ENCODE measurements at regions not wholly inside any gene's neighbourhood (a gene's known extent, or its start where the extent isn't known, plus 50 kb on each side); places are given as distances from the start of the nearest gene placed in this dataset.

DNA sequence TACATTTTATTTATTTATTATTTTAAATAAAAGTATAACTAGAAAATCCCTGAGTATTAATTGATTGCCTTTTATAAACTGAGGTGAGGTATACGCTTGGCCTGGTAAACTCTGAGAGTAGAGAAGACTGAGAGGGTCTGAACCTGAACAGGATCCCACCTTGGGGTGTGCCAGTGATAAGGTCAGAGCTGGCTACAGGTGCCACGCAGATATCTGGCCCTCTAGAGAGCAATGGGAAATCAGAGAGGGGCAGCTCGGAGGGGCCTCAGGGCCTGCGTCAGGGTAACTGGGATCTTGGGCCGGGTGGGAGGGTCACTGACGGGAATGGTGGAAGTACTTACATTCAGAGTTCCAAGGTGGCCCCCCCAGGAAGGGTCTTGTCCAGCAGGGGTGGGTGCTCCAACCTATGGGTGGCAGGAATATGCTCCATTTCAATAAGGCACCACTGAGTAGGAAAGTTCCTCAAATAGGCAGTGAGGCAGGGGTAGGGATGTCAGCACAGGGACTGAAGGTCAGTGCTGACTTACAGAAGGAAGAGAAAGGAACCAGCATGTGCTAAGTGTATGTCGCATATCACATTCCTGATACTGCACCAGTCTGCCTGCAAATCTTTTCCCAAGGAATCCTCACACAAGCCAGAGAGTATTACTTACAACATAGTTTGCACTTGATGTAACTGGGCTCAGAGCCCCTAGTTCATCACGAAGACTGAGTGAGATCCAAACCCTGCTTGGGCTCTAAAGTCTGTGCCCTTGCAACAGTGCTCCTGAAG, 706.0 kb upstream of the RAB6C start:
- H3K4me1 ChIP-seq (ENCODE audit: control insufficient read depth in 2 of 2, insufficient read depth in 2 of 2, low read length in 2 of 2): no peaks in the 10 kb centered on the region
- WGBS: 98% methylated on average over 8 of the region's 8 CpGs
- H3K27me3 ChIP-seq (ENCODE audit: control insufficient read depth in 2 of 2, insufficient read depth in 1 of 2, low read length in 1 of 2): no peaks in the 10 kb centered on the region
- DNase-seq (ENCODE audit: low read depth in 6 of 9, low spot score in 9 of 9): no peak
- H3K36me3 ChIP-seq (ENCODE audit: control insufficient read depth in 2 of 2, insufficient read depth in 2 of 2, low read length in 1 of 2): no peaks in the 10 kb centered on the region
- H3K27ac ChIP-seq (ENCODE audit: low read depth in 1 of 2, low read length in 1 of 2): no peak overlapping the region
- no peaks in the 10 kb centered on the region for H3K9me3 ChIP-seq (ENCODE audit: control insufficient read depth in 2 of 2, insufficient read depth in 1 of 2, low read length in 1 of 2)
- no peak overlapping the region for H3K4me3 ChIP-seq (ENCODE audit: low read length in 2 of 2)

DNA sequence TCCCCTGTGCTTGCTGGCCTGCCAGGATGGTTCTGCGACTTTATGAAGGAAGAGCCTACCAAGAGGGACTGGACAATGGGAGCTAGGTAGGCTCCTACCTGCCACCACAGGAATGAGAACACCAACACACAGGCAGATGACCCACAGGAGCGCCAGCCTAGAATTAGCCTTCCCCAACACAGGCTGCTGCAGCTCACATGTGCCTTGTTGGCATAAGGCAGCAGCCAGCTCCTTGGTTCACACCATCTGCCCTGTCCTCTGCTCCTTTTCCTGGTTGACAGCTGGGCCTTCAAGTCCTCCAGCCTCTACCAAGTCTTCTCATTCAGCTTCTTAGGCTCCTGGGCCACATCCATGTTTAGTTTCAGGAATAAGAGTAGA, 705.4 kb upstream of the RAB6C start:
- Histone ChIP-seq H3K4me3 (ENCODE audit: low read length in 2 of 2) (no peak overlapping the region), H3K4me1 (ENCODE audit: control insufficient read depth in 2 of 2, insufficient read depth in 2 of 2, low read length in 2 of 2) (no peaks in the 10 kb centered on the region), H3K27ac (ENCODE audit: low read depth in 1 of 2, low read length in 1 of 2) (no peak overlapping the region), H3K27me3 (ENCODE audit: control insufficient read depth in 2 of 2, insufficient read depth in 1 of 2, low read length in 1 of 2) (no peaks in the 10 kb centered on the region), H3K9me3 (ENCODE audit: control insufficient read depth in 2 of 2, insufficient read depth in 1 of 2, low read length in 1 of 2) (no peaks in the 10 kb centered on the region), H3K36me3 (ENCODE audit: control insufficient read depth in 2 of 2, insufficient read depth in 2 of 2, low read length in 1 of 2) (no peaks in the 10 kb centered on the region)
- 99% methylated on average over 2 of the region's 2 CpGs for WGBS
- DNase-seq (ENCODE audit: low read depth in 6 of 9, low spot score in 9 of 9): no peak

DNA sequence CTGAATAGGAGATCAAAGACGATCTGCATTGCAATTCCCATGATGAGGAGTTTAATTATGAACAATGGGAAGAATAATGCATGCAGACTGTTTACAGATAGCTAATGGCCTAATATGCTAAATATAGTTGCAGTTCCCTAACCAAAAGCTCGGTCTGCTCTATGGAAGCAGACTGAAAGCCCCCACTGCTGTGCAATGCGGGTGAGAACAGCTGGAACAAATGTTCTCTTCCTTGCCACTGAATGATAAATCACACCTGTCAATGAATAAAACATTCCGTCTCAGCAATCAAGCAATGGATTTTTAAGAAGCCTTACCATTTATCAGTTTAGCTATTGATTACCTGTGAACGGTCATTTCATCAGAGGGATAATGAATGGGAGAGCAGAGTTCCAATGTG, 704.5 kb upstream of the RAB6C start:
- Histone ChIP-seq H3K36me3 (ENCODE audit: control insufficient read depth in 2 of 2, insufficient read depth in 2 of 2, low read length in 1 of 2) (no peaks in the 10 kb centered on the region), H3K27ac (ENCODE audit: low read depth in 1 of 2, low read length in 1 of 2) (no peak overlapping the region), H3K27me3 (ENCODE audit: control insufficient read depth in 2 of 2, insufficient read depth in 1 of 2, low read length in 1 of 2) (no peaks in the 10 kb centered on the region), H3K4me3 (ENCODE audit: low read length in 2 of 2) (no peak overlapping the region), H3K4me1 (ENCODE audit: control insufficient read depth in 2 of 2, insufficient read depth in 2 of 2, low read length in 2 of 2) (no peaks in the 10 kb centered on the region), H3K9me3 (ENCODE audit: control insufficient read depth in 2 of 2, insufficient read depth in 1 of 2, low read length in 1 of 2) (no peaks in the 10 kb centered on the region)
- WGBS: 86% methylated on average over 5 of the region's 5 CpGs
- no peak for DNase-seq (ENCODE audit: low read depth in 6 of 9, low spot score in 9 of 9)

DNA sequence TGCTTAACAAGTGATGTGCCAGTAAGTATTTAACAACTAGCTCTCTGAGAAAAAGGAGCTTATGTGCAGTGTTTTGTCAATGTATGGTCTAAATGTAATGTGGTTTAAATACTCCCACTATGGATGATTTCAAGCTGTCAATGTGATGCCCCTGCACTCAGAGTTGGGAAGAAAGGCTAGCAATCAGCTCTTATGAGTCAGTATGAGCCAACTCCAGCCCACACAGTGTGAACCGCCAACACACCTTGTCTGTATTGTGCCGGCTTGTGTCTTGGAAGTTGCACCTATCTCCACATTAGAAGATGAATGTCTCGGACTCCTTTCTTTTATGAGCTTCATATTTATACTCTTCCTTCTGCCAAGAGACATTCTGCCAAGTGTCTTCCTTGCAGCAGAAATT, 703.8 kb upstream of the RAB6C start:
- no peak for DNase-seq (ENCODE audit: low read depth in 6 of 9, low spot score in 9 of 9)
- no peak overlapping the region for H3K27ac ChIP-seq (ENCODE audit: low read depth in 1 of 2, low read length in 1 of 2)
- no peaks in the 10 kb centered on the region for H3K27me3 ChIP-seq (ENCODE audit: control insufficient read depth in 2 of 2, insufficient read depth in 1 of 2, low read length in 1 of 2)
- H3K9me3 ChIP-seq (ENCODE audit: control insufficient read depth in 2 of 2, insufficient read depth in 1 of 2, low read length in 1 of 2): no peaks in the 10 kb centered on the region
- no peaks in the 10 kb centered on the region for H3K4me1 ChIP-seq (ENCODE audit: control insufficient read depth in 2 of 2, insufficient read depth in 2 of 2, low read length in 2 of 2)
- H3K4me3 ChIP-seq (ENCODE audit: low read length in 2 of 2): no peak overlapping the region
- H3K36me3 ChIP-seq (ENCODE audit: control insufficient read depth in 2 of 2, insufficient read depth in 2 of 2, low read length in 1 of 2): no peaks in the 10 kb centered on the region
- WGBS: 97% methylated on average over 3 of the region's 3 CpGs

DNA sequence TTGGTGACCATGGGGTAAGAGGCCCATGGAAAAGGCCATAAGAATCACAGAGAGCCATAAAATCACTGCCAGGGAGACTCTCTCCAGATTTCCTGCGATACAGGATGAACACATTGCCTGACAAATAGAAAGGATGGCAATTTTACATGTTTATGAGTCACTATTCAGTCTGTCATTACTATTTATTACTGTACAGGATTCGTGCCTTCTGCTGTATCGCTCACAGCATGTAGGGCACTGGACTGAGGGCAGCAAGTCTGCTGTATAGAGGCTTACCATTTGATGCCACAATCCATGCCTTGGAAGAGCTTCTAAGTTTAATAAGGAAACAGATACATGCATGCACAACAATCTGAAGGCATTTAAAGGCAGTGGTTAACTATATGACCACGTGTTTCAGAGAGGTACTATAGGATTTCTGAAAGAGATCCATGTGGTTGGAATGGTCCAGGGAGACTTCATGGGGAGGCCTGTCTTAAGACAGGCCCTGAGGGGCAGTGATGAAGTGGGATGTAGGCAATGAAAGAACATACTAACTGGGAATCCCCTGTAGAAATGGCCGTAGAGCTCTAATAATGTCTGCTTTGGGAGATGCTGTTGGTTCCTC, 702.4 kb upstream of the RAB6C start:
- Histone ChIP-seq H3K4me1 (ENCODE audit: control insufficient read depth in 2 of 2, insufficient read depth in 2 of 2, low read length in 2 of 2) (no peaks in the 10 kb centered on the region), H3K27me3 (ENCODE audit: control insufficient read depth in 2 of 2, insufficient read depth in 1 of 2, low read length in 1 of 2) (no peaks in the 10 kb centered on the region), H3K9me3 (ENCODE audit: control insufficient read depth in 2 of 2, insufficient read depth in 1 of 2, low read length in 1 of 2) (no peaks in the 10 kb centered on the region), H3K27ac (ENCODE audit: low read depth in 1 of 2, low read length in 1 of 2) (no peak overlapping the region), H3K4me3 (ENCODE audit: low read length in 2 of 2) (no peak overlapping the region), H3K36me3 (ENCODE audit: control insufficient read depth in 2 of 2, insufficient read depth in 2 of 2, low read length in 1 of 2) (no peaks in the 10 kb centered on the region)
- no peak for DNase-seq (ENCODE audit: low read depth in 6 of 9, low spot score in 9 of 9)
- WGBS: 88% methylated on average over 5 of the region's 5 CpGs

DNA sequence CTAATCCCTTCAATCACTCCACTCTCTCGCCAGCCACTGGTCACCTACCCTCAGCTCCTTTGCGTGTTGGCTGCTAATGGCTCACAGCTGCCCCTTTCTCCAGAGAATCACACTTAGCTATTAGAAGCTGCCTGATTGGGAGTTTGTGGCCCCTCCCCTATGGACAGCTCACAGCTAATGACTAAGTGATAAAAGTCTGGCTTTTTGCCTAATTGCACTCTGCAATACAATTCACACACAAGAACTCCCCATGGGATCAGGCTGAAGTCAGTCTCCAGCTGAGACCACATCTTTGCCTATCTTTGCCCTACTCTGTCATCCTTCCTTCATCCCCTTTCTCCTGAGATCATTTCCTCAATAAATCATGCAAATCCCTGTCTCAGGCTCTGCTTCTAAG, 701.9 kb upstream of the RAB6C start:
- WGBS: 77% methylated on average over 2 of the region's 2 CpGs

DNA sequence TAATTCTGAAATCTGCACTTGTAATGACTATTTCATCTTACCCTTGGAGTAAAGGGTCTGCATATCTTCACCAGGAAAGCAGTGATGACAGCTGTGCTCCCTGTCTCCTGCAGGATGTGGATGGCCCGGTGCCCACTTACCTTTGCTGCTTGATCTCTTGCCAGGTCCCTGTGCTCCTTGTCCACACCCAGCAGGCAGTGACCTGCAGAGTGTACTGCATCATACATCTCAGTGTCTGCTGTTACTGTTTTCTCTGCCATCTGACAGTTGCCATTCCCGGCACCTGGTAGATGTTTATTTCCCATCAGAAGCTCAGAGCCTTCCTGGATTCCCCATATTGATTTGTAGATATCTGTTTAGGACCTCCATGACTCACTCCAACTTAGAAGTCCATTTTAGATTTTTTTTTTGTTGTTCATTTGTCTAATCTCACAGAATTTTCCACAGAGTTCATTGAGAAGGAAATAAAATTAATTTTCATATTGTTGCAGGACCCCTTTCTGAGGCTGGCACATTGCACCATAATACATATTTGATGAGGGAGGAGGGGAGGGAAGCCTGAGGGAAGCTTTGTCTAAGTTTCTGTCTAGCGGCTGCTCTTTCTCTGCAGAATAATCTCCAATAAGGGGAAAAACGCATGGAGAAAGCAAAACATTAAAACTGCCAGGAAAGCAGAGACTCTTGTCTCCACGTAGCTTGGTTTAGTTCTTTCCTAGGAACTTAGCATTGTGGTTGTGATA, 697.5 kb upstream of the RAB6C start:
- H3K27ac ChIP-seq (ENCODE audit: low read depth in 1 of 2, low read length in 1 of 2): no peak overlapping the region
- no peak overlapping the region for H3K4me3 ChIP-seq (ENCODE audit: low read length in 2 of 2)
- H3K36me3 ChIP-seq (ENCODE audit: control insufficient read depth in 2 of 2, insufficient read depth in 2 of 2, low read length in 1 of 2): no peaks in the 10 kb centered on the region
- no peaks in the 10 kb centered on the region for H3K4me1 ChIP-seq (ENCODE audit: control insufficient read depth in 2 of 2, insufficient read depth in 2 of 2, low read length in 2 of 2)
- WGBS: 92% methylated on average over 5 of the region's 5 CpGs
- H3K27me3 ChIP-seq (ENCODE audit: control insufficient read depth in 2 of 2, insufficient read depth in 1 of 2, low read length in 1 of 2): no peaks in the 10 kb centered on the region
- H3K9me3 ChIP-seq (ENCODE audit: control insufficient read depth in 2 of 2, insufficient read depth in 1 of 2, low read length in 1 of 2): no peaks in the 10 kb centered on the region
- DNase-seq (ENCODE audit: low read depth in 6 of 9, low spot score in 9 of 9): no peak

More for the DNA sequence above, 701.9 kb upstream of the RAB6C start:
- Histone ChIP-seq H3K27ac (ENCODE audit: low read depth in 1 of 2, low read length in 1 of 2) (no peak overlapping the region), H3K9me3 (ENCODE audit: control insufficient read depth in 2 of 2, insufficient read depth in 1 of 2, low read length in 1 of 2) (no peaks in the 10 kb centered on the region), H3K36me3 (ENCODE audit: control insufficient read depth in 2 of 2, insufficient read depth in 2 of 2, low read length in 1 of 2) (no peaks in the 10 kb centered on the region), H3K4me1 (ENCODE audit: control insufficient read depth in 2 of 2, insufficient read depth in 2 of 2, low read length in 2 of 2) (no peaks in the 10 kb centered on the region), H3K4me3 (ENCODE audit: low read length in 2 of 2) (no peak overlapping the region), H3K27me3 (ENCODE audit: control insufficient read depth in 2 of 2, insufficient read depth in 1 of 2, low read length in 1 of 2) (no peaks in the 10 kb centered on the region)
- no peak for DNase-seq (ENCODE audit: low read depth in 6 of 9, low spot score in 9 of 9)

DNA sequence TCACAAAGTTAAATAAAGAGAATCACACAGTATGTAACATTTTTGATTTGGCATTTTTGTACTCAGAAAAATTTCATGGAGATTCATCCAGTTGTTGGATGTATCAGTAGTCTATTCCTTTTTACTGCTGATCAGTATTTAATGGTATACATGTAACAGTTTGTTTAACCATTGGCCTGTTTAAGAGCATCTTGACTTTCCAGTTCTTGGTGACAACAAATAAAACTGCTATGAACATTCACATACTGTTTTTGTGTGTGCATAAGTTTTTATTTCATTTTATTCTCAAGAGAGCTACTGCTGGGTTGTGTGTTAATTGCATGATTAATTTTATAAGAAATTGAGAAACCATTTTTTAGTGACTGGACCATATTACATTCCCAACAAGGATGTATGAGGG, 694.5 kb upstream of the RAB6C start:
- no peak for DNase-seq (ENCODE audit: low read depth in 6 of 9, low spot score in 9 of 9)
- Histone ChIP-seq H3K4me1 (ENCODE audit: control insufficient read depth in 2 of 2, insufficient read depth in 2 of 2, low read length in 2 of 2) (no peaks in the 10 kb centered on the region), H3K27ac (ENCODE audit: low read depth in 1 of 2, low read length in 1 of 2) (no peak overlapping the region), H3K9me3 (ENCODE audit: control insufficient read depth in 2 of 2, insufficient read depth in 1 of 2, low read length in 1 of 2) (no peaks in the 10 kb centered on the region), H3K36me3 (ENCODE audit: control insufficient read depth in 2 of 2, insufficient read depth in 2 of 2, low read length in 1 of 2) (no peaks in the 10 kb centered on the region), H3K27me3 (ENCODE audit: control insufficient read depth in 2 of 2, insufficient read depth in 1 of 2, low read length in 1 of 2) (no peaks in the 10 kb centered on the region), H3K4me3 (ENCODE audit: low read length in 2 of 2) (no peak overlapping the region)

DNA sequence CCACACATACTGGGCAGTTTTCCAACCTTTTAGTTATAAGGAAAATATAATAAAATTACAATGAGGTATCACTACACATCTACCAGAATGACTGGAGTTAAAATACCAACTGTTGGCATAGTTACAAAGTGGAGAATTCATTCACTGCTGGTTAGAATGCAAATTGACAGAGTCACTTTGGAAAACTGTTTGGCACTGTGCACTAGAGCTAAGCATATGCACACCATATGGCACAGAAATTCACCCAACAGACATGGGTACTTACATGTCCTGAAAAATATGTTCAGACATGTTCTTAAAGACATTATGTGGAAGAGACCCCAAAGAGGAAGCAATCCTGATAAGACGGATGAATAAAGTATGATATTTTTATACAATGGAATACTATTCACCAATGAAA, 686.1 kb upstream of the RAB6C start:
- no peaks in the 10 kb centered on the region for H3K27me3 ChIP-seq (ENCODE audit: control insufficient read depth in 2 of 2, insufficient read depth in 1 of 2, low read length in 1 of 2)
- H3K36me3 ChIP-seq (ENCODE audit: control insufficient read depth in 2 of 2, insufficient read depth in 2 of 2, low read length in 1 of 2): no peaks in the 10 kb centered on the region
- 0% methylated on average over 1 of the region's 1 CpG for WGBS
- no peaks in the 10 kb centered on the region for H3K9me3 ChIP-seq (ENCODE audit: control insufficient read depth in 2 of 2, insufficient read depth in 1 of 2, low read length in 1 of 2)
- no peak for DNase-seq (ENCODE audit: low read depth in 6 of 9, low spot score in 9 of 9)
- no peak overlapping the region for H3K27ac ChIP-seq (ENCODE audit: low read depth in 1 of 2, low read length in 1 of 2)
- H3K4me3 ChIP-seq (ENCODE audit: low read length in 2 of 2): no peak overlapping the region
- H3K4me1 ChIP-seq (ENCODE audit: control insufficient read depth in 2 of 2, insufficient read depth in 2 of 2, low read length in 2 of 2): no peaks in the 10 kb centered on the region

All from thymus (tissue), 11 donors.